ENCODE measurements at regions not wholly inside any gene's neighbourhood (a gene's known extent, or its start where the extent isn't known, plus 50 kb on each side); places are given as distances from the start of the nearest gene placed in this dataset.

DNA sequence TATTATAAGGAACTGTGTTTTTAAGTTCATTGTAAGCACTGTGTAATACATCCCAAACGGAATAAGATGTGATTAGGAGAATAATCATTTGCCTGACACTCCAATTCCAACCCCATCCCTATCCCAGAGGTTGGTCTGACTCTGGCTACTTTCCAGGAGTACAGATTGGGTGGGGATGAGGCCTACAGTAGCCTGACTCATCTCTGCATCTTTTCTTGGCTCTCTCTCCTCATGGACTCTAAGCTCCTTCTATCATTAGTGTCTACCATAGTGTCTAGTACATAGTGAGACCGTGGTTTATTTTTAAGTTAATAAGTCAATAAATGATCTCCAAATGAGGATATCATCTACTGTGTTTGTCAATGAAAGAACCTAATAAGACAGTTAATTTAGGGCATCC, 92.2 kb upstream of the CNKSR3 start (continued):
- TF ChIP-seq POLR2AphosphoS5 (IDR thresholded peaks at IDR 0.05; ENCODE audit: low read depth, low read length) = no peak
- no peak for TF ChIP-seq TCF7L2 (IDR thresholded peaks at IDR 0.05; ENCODE audit: borderline replicate concordance, extremely low read depth, insufficient read depth, insufficient read length)
- TF ChIP-seq POLR2A (IDR thresholded peaks at IDR 0.05; ENCODE audit: borderline replicate concordance, extremely low read depth, insufficient read depth, insufficient read length) = no peak

DNA sequence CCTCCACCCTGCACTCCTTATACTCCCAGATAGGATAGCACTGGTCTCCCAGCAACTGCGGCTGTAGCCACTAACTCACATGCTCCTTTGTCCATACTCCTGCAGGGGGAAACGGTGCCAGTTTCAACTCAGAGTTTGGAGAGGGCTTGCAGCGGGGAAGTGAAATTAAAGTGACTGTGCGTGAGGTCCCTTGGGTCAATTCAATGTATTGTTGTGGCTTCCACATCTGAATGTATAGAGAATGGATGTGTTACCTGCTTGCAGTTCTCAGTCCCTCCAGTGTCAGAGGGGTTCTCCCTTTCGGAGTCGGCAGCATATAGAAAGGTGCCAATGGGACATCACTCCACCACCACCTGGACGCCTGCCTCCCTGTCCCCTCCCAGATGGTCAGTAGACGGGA, 93.6 kb upstream of the CNKSR3 start:
- no peak for TF ChIP-seq SIN3A (IDR thresholded peaks at IDR 0.05; ENCODE audit: low read depth)
- no peak for TF ChIP-seq JUND (IDR thresholded peaks at IDR 0.05)
- TF ChIP-seq SP1 (IDR thresholded peaks at IDR 0.05; ENCODE audit: low read depth) = no peak
- TF ChIP-seq ELF1 (IDR thresholded peaks at IDR 0.05; ENCODE audit: borderline replicate concordance, low read depth) = no peak
- TF ChIP-seq, protein P1, sequence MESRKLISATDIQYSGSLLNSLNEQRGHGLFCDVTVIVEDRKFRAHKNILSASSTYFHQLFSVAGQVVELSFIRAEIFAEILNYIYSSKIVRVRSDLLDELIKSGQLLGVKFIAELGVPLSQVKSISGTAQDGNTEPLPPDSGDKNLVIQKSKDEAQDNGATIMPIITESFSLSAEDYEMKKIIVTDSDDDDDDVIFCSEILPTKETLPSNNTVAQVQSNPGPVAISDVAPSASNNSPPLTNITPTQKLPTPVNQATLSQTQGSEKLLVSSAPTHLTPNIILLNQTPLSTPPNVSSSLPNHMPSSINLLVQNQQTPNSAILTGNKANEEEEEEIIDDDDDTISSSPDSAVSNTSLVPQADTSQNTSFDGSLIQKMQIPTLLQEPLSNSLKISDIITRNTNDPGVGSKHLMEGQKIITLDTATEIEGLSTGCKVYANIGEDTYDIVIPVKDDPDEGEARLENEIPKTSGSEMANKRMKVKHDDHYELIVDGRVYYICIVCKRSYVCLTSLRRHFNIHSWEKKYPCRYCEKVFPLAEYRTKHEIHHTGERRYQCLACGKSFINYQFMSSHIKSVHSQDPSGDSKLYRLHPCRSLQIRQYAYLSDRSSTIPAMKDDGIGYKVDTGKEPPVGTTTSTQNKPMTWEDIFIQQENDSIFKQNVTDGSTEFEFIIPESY (IDR thresholded peaks at IDR 0.05; ENCODE audit: extremely low read depth, insufficient replicate concordance, low read length) = no peak
- no peak for TF ChIP-seq TCF7L2 (IDR thresholded peaks at IDR 0.05; ENCODE audit: borderline replicate concordance, extremely low read depth, insufficient read depth, insufficient read length)
- TF ChIP-seq CTCF (IDR thresholded peaks at IDR 0.05 in 2 of 3, conservative IDR thresholded peaks at IDR 0.05 in 1 of 3; ENCODE audit: borderline replicate concordance in 1 of 3, insufficient read depth in 1 of 3, low read depth in 2 of 3, low read length in 2 of 3) = no peak
- TF ChIP-seq FOSL1 (IDR thresholded peaks at IDR 0.05; ENCODE audit: low read depth) = no peak
- TF ChIP-seq MAX (IDR thresholded peaks at IDR 0.05) = no peak
- no peak for TF ChIP-seq POLR2AphosphoS5 (IDR thresholded peaks at IDR 0.05; ENCODE audit: low read depth, low read length)
- Histone ChIP-seq H3K9ac (ENCODE audit: low read length) (no peak overlapping the region), H3K9me2 (ENCODE audit: insufficient read depth) (no peaks in the 10 kb centered on the region), H3K9me3 (ENCODE audit: control insufficient read depth in 1 of 2, insufficient read depth in 1 of 2, low read depth in 1 of 2, low read length in 2 of 2) (no peaks in the 10 kb centered on the region), H3K27me3 (ENCODE audit: insufficient read depth, low read length) (no peaks in the 10 kb centered on the region), H3K79me2 (ENCODE audit: insufficient read depth, low read length) (no peaks in the 10 kb centered on the region), H3K4me3 (replicated peaks in 1 of 2; ENCODE audit: low read depth in 1 of 2, low read length in 2 of 2) (no peak overlapping the region), H3K4me1 (ENCODE audit: control insufficient read depth in 1 of 2, insufficient read depth in 2 of 2, low read length in 2 of 2) (no peaks in the 10 kb centered on the region), H2AFZ (ENCODE audit: low read depth, low read length, poor library complexity, severe bottlenecking) (no peak overlapping the region), H3K4me2 (ENCODE audit: low read length) (no peak overlapping the region), H3K27ac (ENCODE audit: low read depth, low read length) (no peak overlapping the region), H4K20me1 (ENCODE audit: insufficient read depth) (no peaks in the 10 kb centered on the region), H3K36me3 (ENCODE audit: control insufficient read depth in 1 of 2, insufficient read depth in 2 of 2, low read length in 2 of 2) (no peaks in the 10 kb centered on the region)
- no peak for DNase-seq (ENCODE audit: low read depth, low spot score)
- BruUV-seq (replicated peaks) = no TSS peak
- RAD21 ChIA-PET (ENCODE audit: low non-redundant PET in 1 of 2, low total read pairs in 2 of 2, uncharacterized antibody in 2 of 2, unreplicated experiment in 2 of 2) = no interaction called here
- intact Hi-C loops (cut with micrococcal nuclease) = no loop called here
- POLR2A ChIA-PET = no interaction called here
- CTCF ChIA-PET = no interaction called here
- no peak for ATAC-seq
